Right hindlimb (tissue), 1 donor: ENCODE measurements at regions not wholly inside any gene's neighbourhood (a gene's known extent, or its start where the extent isn't known, plus 50 kb on each side); places are given as distances from the start of the nearest gene placed in this dataset.

Source experiments
- DNase-seq: peaks from one replicate; pipeline ENCODE4 v3.0.0-alpha.2; 2018

GRCh38 chr1:94734963-94735901 lies 84.9 kb upstream of the SLC44A3 start:
- peak; percentile 58 for DNase-seq

- DNase-seq = no peak
Observed at GRCh38 chr1:94731891-94732290, 88.3 kb upstream of the SLC44A3 start.

- DNase-seq = no peak
Observed at GRCh38 chr1:94730450-94730849, 89.7 kb upstream of the SLC44A3 start.

GRCh38 chr1:94729267-94729666 lies 90.9 kb upstream of the SLC44A3 start:
- no peak for DNase-seq

GRCh38 chr1:94727846-94728715 lies 92.1 kb upstream of the SLC44A3 start:
- DNase-seq = no peak

- no peak for DNase-seq
Observed at GRCh38 chr1:94726981-94727685, 93.0 kb upstream of the SLC44A3 start.

- DNase-seq = no peak
Observed at GRCh38 chr1:94725566-94725965, 94.6 kb upstream of the SLC44A3 start.

- no peak for DNase-seq
Observed at GRCh38 chr1:94723894-94724293, 96.3 kb upstream of the SLC44A3 start.

- DNase-seq = no peak
Observed at GRCh38 chr1:94723463-94723862, 96.7 kb upstream of the SLC44A3 start.

GRCh38 chr1:94722181-94722580 lies 98.0 kb upstream of the SLC44A3 start:
- DNase-seq = no peak

GRCh38 chr1:94721240-94721639 lies 98.9 kb upstream of the SLC44A3 start:
- DNase-seq = no peak

- no peak for DNase-seq
Observed at GRCh38 chr1:94719926-94720793, 100.0 kb upstream of the SLC44A3 start.

- DNase-seq = no peak
Observed at GRCh38 chr1:94716965-94717364, 103.2 kb upstream of the SLC44A3 start.

GRCh38 chr1:94715321-94715720 lies 104.8 kb upstream of the SLC44A3 start:
- no peak for DNase-seq

GRCh38 chr1:94714552-94714951 lies 105.6 kb upstream of the SLC44A3 start:
- no peak for DNase-seq

GRCh38 chr1:94714152-94714551 lies 106.0 kb upstream of the SLC44A3 start:
- DNase-seq = no peak

- peak; percentile 84 for DNase-seq
Observed at GRCh38 chr1:94713472-94714141, 106.5 kb upstream of the SLC44A3 start.

GRCh38 chr1:94709891-94710581 lies 110.1 kb upstream of the SLC44A3 start:
- no peak for DNase-seq

- DNase-seq = no peak
Observed at GRCh38 chr1:94708811-94709210, 111.3 kb upstream of the SLC44A3 start.

GRCh38 chr1:94708299-94708685 lies 111.9 kb upstream of the SLC44A3 start:
- no peak for DNase-seq
